Trophoblast cell (in vitro differentiated cells and primary cell): ENCODE measurements at regions not wholly inside any gene's neighbourhood (a gene's known extent, or its start where the extent isn't known, plus 50 kb on each side); places are given as distances from the start of the nearest gene placed in this dataset.
A peak's percentile ranks its signal among the peaks of the same experiment; 100 is the strongest.
"Not testable (repeated sequence)": the region's sequence is repeated elsewhere in the genome, so short reads cannot be mapped to it uniquely, and the experiment has no call there.

Source experiments
- DNase-seq, 2 donors: peaks; one replicate each; pipeline ENCODE4 v3.0.0-alpha.2; 2016
- H2AFZ ChIP-seq: 2 replicates; pipeline ENCODE4 v1.6.1; 2013; ENCODE audit warnings: low read length, moderate library complexity, mild to moderate bottlenecking; ENCODE audit not compliant: insufficient read depth, poor library complexity
- H2AK5ac ChIP-seq: 2 replicates; pipeline ENCODE4 v1.6.1; 2013; ENCODE audit warnings: mild to moderate bottlenecking, low read length
- H2BK120ac ChIP-seq: 2 replicates; pipeline ENCODE4 v1.6.1; 2013; ENCODE audit warnings: low read length, mild to moderate bottlenecking, moderate library complexity; ENCODE audit not compliant: insufficient read depth, poor library complexity
- H2BK12ac ChIP-seq: 2 replicates; pipeline ENCODE4 v1.6.1; 2013; ENCODE audit warnings: mild to moderate bottlenecking, low read length, moderate library complexity
- H2BK5ac ChIP-seq: 2 replicates; pipeline ENCODE4 v1.6.1; 2013; ENCODE audit warnings: low read length, low read depth, moderate library complexity, mild to moderate bottlenecking; ENCODE audit not compliant: poor library complexity
- H3K14ac ChIP-seq: 2 replicates; pipeline ENCODE4 v1.6.1; 2013; ENCODE audit warnings: mild to moderate bottlenecking, low read length
- H3K18ac ChIP-seq: 2 replicates; pipeline ENCODE4 v1.6.1; 2013; ENCODE audit warnings: mild to moderate bottlenecking, low read length
- H3K23ac ChIP-seq: 2 replicates; pipeline ENCODE4 v1.6.1; 2013; ENCODE audit warnings: low read length
- H3K27ac ChIP-seq: 2 replicates; pipeline ENCODE4 v1.5.1; 2013; ENCODE audit warnings: low read depth, mild to moderate bottlenecking, inconsistent platforms, low read length, moderate library complexity
- H3K27me3 ChIP-seq: 2 replicates; pipeline ENCODE4 v1.6.1; 2013; ENCODE audit warnings: inconsistent platforms, mild to moderate bottlenecking, low read length, moderate library complexity; ENCODE audit not compliant: insufficient read depth
- H3K36me3 ChIP-seq, 2 experiments: 1 replicate in 1 of 2; 2 replicates in 1 of 2; pipeline ENCODE4 v1.6.1; 2013; ENCODE audit warnings: low read length in 2 of 2, mild to moderate bottlenecking in 2 of 2, moderate library complexity in 1 of 2; ENCODE audit not compliant: insufficient read depth in 2 of 2, control insufficient read depth in 1 of 2
- H3K4ac ChIP-seq: 2 replicates; pipeline ENCODE4 v1.6.1; 2013; ENCODE audit warnings: low read depth, mild to moderate bottlenecking, low read length, moderate library complexity
- H3K4me1 ChIP-seq, 2 experiments: 1 replicate in 1 of 2; 2 replicates in 1 of 2; pipeline ENCODE4 v1.6.1; 2013; ENCODE audit warnings: low read length in 2 of 2, mild to moderate bottlenecking in 2 of 2, moderate library complexity in 1 of 2; ENCODE audit not compliant: insufficient read depth in 2 of 2, control insufficient read depth in 1 of 2
- H3K4me2 ChIP-seq: 2 replicates; pipeline ENCODE4 v1.6.1; 2013; ENCODE audit warnings: inconsistent platforms, mild to moderate bottlenecking, low read length, moderate library complexity
- H3K4me3 ChIP-seq: 2 replicates; pipeline ENCODE4 v1.5.1; 2013; ENCODE audit warnings: mild to moderate bottlenecking, low read depth, low read length, inconsistent platforms
- H3K79me1 ChIP-seq: one replicate; pipeline ENCODE4 v1.6.1; 2013; ENCODE audit warnings: low read length
- H3K79me2 ChIP-seq: 2 replicates; pipeline ENCODE4 v1.6.1; 2013; ENCODE audit warnings: low read length, mild to moderate bottlenecking; ENCODE audit not compliant: control insufficient read depth, insufficient read depth, poor library complexity
- H3K9ac ChIP-seq: 2 replicates; pipeline ENCODE4 v1.6.1; 2013; ENCODE audit warnings: mild to moderate bottlenecking, low read length
- H3K9me3 ChIP-seq: 2 replicates; pipeline ENCODE4 v1.6.1; 2013; ENCODE audit warnings: low read depth, mild to moderate bottlenecking, control low read depth, inconsistent platforms, low read length; ENCODE audit not compliant: insufficient read depth
- H4K12ac ChIP-seq: 2 replicates; pipeline ENCODE4 v1.6.1; 2013; ENCODE audit warnings: low read depth, mild to moderate bottlenecking, low read length, moderate library complexity
- H4K8ac ChIP-seq: 2 replicates; pipeline ENCODE4 v1.6.1; 2013; ENCODE audit warnings: low read depth, mild to moderate bottlenecking, low read length, moderate library complexity
- H4K91ac ChIP-seq: one replicate; pipeline ENCODE4 v1.6.1; 2013; ENCODE audit warnings: low read depth, mild to moderate bottlenecking, low read length, moderate library complexity
- WGBS: extraction: QIAGEN DNeasy Blood & Tissue Kit; methylation state at CpG from one replicate; pipeline ENCODE4 v1.1.7; 2013; ENCODE audit warnings: missing lambda C conversion rate; ENCODE audit not compliant: insufficient read length, insufficient coverage; ENCODE audit errors: extremely low coverage; 5-methylcytosine and 5-hydroxymethylcytosine counted together

GRCh38 chr15:84421513-84422181 is 179.2 kb upstream of the ZSCAN2 start:
- H3K4me1 ChIP-seq, H3K4me3 ChIP-seq, H3K36me3 ChIP-seq, H3K27me3 ChIP-seq, H3K14ac ChIP-seq, DNase-seq, H3K4ac ChIP-seq, H4K91ac ChIP-seq, H2BK5ac ChIP-seq, H3K79me1 ChIP-seq, H2AK5ac ChIP-seq, H2BK120ac ChIP-seq, H3K27ac ChIP-seq, H4K12ac ChIP-seq, H2BK12ac ChIP-seq, H3K23ac ChIP-seq, H3K9ac ChIP-seq, H3K18ac ChIP-seq, H3K79me2 ChIP-seq, H2AFZ ChIP-seq, H3K9me3 ChIP-seq: not testable (repeated sequence)
- no CpG with 5 or more reads among the region's 55 CpGs for WGBS
- peak overlapping the region; percentile 53 for H3K4me2 ChIP-seq
- peak overlapping the region; percentile 47 for H4K8ac ChIP-seq

- H2BK5ac ChIP-seq, H2AK5ac ChIP-seq, DNase-seq, H3K36me3 ChIP-seq, H3K9me3 ChIP-seq, H3K23ac ChIP-seq, H4K91ac ChIP-seq, H3K79me1 ChIP-seq, H3K9ac ChIP-seq, H4K12ac ChIP-seq, H3K79me2 ChIP-seq, H3K4me2 ChIP-seq, H4K8ac ChIP-seq, H2BK120ac ChIP-seq, H3K4me3 ChIP-seq, H3K27ac ChIP-seq, H2AFZ ChIP-seq, H3K4me1 ChIP-seq, H3K18ac ChIP-seq, H3K27me3 ChIP-seq, H3K14ac ChIP-seq, H2BK12ac ChIP-seq, H3K4ac ChIP-seq: not testable (repeated sequence)
- no CpG with 5 or more reads among the region's 7 CpGs for WGBS
These were observed 175.5 kb upstream of the ZSCAN2 start for GRCh38 chr15:84425327-84425726.

GRCh38 chr15:84473305-84473877 is 127.4 kb upstream of the ZSCAN2 start:
- H3K4ac ChIP-seq, H3K79me1 ChIP-seq, H3K9ac ChIP-seq, H3K18ac ChIP-seq, H3K27ac ChIP-seq, H2BK120ac ChIP-seq, H2BK5ac ChIP-seq, H3K79me2 ChIP-seq, H2AFZ ChIP-seq, H3K27me3 ChIP-seq, H2BK12ac ChIP-seq, H3K23ac ChIP-seq, H3K4me2 ChIP-seq, H3K4me3 ChIP-seq, H4K8ac ChIP-seq, H4K91ac ChIP-seq, H4K12ac ChIP-seq, DNase-seq, H3K14ac ChIP-seq, H2AK5ac ChIP-seq, H3K4me1 ChIP-seq, H3K9me3 ChIP-seq, H3K36me3 ChIP-seq: not testable (repeated sequence)
- WGBS = no CpG with 5 or more reads among the region's 26 CpGs

GRCh38 chr15:84476364-84477033 is 124.3 kb upstream of the ZSCAN2 start:
- not testable (repeated sequence) for H3K9me3 ChIP-seq, H3K23ac ChIP-seq, H3K27me3 ChIP-seq, H3K79me1 ChIP-seq, H4K8ac ChIP-seq, H3K4ac ChIP-seq, H2BK12ac ChIP-seq, H2AK5ac ChIP-seq, H3K4me3 ChIP-seq, H2AFZ ChIP-seq, H3K9ac ChIP-seq, H3K18ac ChIP-seq, H2BK120ac ChIP-seq, H4K91ac ChIP-seq, H3K14ac ChIP-seq, H3K27ac ChIP-seq, H3K4me2 ChIP-seq, H2BK5ac ChIP-seq, H3K79me2 ChIP-seq, DNase-seq, H3K36me3 ChIP-seq, H3K4me1 ChIP-seq, H4K12ac ChIP-seq
- whole genome bisulfite sequencing = no CpG with 5 or more reads among the region's 14 CpGs
